Left colon (tissue), 2 donors: ENCODE measurements at regions not wholly inside any gene's neighbourhood (a gene's known extent, or its start where the extent isn't known, plus 50 kb on each side); places are given as distances from the start of the nearest gene placed in this dataset.
"Not testable (repeated sequence)": the region's sequence is repeated elsewhere in the genome, so short reads cannot be mapped to it uniquely, and the experiment has no call there.

Experiments used
- ATAC-seq: fragments of 200-7000 bp; cut with Tn5 transposase; one replicate; pipeline ENCODE4 v1.9.1; 2020; ENCODE audit warnings: mild to moderate bottlenecking, moderate library complexity
- DNase-seq, 2 donors: peaks; one replicate each; pipeline ENCODE4 v3.0.0-alpha.2; 2020
- intact Hi-C, 2 donors: fragments of 100-400 bp; cut with DNase I in 1 of 2; cut with micrococcal nuclease in 1 of 2; formaldehyde crosslinking; loops; one replicate each; pipeline versions ENCODE4 v1.11.2 to v1.14.0; 2022; cut with DNase I, micrococcal nuclease
- donor health status: DM: no; HTN: no; CAD: no.
- donor health status: DM: yes; HTN: yes; CAD: no.

- DNase-seq (no peak), ATAC-seq (no peak)
- intact Hi-C loops: no loop called here
Observed at GRCh38 chr21:35611708-35612132, 448.6 kb downstream of the SETD4 start.

- intact Hi-C loops: no loop called here
- no peak for ATAC-seq
- DNase-seq: no peak
Observed at GRCh38 chr21:35609263-35609662, 451.1 kb downstream of the SETD4 start.

GRCh38 chr21:35607406-35607805, 452.9 kb downstream of the SETD4 start:
- no peak for DNase-seq
- intact Hi-C loops: no loop called here
- ATAC-seq: no peak

- intact Hi-C loops: no loop called here
- DNase-seq: no peak
- no peak for ATAC-seq
Observed at GRCh38 chr21:35606578-35606977, 453.7 kb downstream of the SETD4 start.

- intact Hi-C loops: no loop called here
Observed at GRCh38 chr21:35606146-35606545, 454.2 kb downstream of the SETD4 start.

GRCh38 chr21:35603494-35603893, 456.8 kb downstream of the SETD4 start:
- intact Hi-C loops: no loop called here
- no peak for DNase-seq
- no peak for ATAC-seq

More at GRCh38 chr21:35606146-35606545, 454.2 kb downstream of the SETD4 start:
- no peak for ATAC-seq
- DNase-seq: no peak

GRCh38 chr21:35602811-35603362, 457.4 kb downstream of the SETD4 start:
- DNase-seq: no peak
- intact Hi-C loops: no loop called here
- ATAC-seq: no peak

- DNase-seq (no peak), ATAC-seq (no peak)
- intact Hi-C loops: no loop called here
Observed at GRCh38 chr21:35601211-35601610, 459.1 kb downstream of the SETD4 start.

GRCh38 chr21:35599164-35599563, 461.2 kb downstream of the SETD4 start:
- DNase-seq: no peak
- intact Hi-C loops: no loop called here
- ATAC-seq: no peak

- DNase-seq (no peak), ATAC-seq (no peak)
- intact Hi-C loops: no loop called here
Observed at GRCh38 chr21:35597750-35598339, 462.5 kb downstream of the SETD4 start.

- DNase-seq: no peak
- intact Hi-C loops: no loop called here
- ATAC-seq: no peak
Observed at GRCh38 chr21:35594905-35595304, 465.4 kb downstream of the SETD4 start.

GRCh38 chr21:35593000-35593502, 467.3 kb downstream of the SETD4 start:
- DNase-seq (no peak), ATAC-seq (no peak)
- intact Hi-C loops: no loop called here

GRCh38 chr21:35590284-35590683, 470.0 kb downstream of the SETD4 start:
- ATAC-seq, intact Hi-C loops, DNase-seq: not testable (repeated sequence)

GRCh38 chr21:35587841-35588380, 472.4 kb downstream of the SETD4 start:
- DNase-seq: no peak
- intact Hi-C loops: no loop called here
- no peak for ATAC-seq

- no peak for ATAC-seq
- intact Hi-C loops: no loop called here
- DNase-seq: no peak
Observed at GRCh38 chr21:35586305-35586704, 474.0 kb downstream of the SETD4 start.

- intact Hi-C loops: no loop called here
- DNase-seq (no peak), ATAC-seq (no peak)
Observed at GRCh38 chr21:35585878-35586277, 474.4 kb downstream of the SETD4 start.

GRCh38 chr21:35585155-35585554, 475.2 kb downstream of the SETD4 start:
- intact Hi-C loops: no loop called here
- no peak for DNase-seq
- no peak for ATAC-seq

- no peak for DNase-seq
- intact Hi-C loops: no loop called here
Observed at GRCh38 chr21:35583566-35584216, 476.6 kb downstream of the SETD4 start.

GRCh38 chr21:35582731-35583130, 477.6 kb downstream of the SETD4 start:
- intact Hi-C loops: no loop called here
- ATAC-seq (no peak), DNase-seq (no peak)

More at GRCh38 chr21:35583566-35584216, 476.6 kb downstream of the SETD4 start:
- ATAC-seq: no peak

- DNase-seq: no peak
- intact Hi-C loops: no loop called here
- ATAC-seq: no peak
Observed at GRCh38 chr21:35581640-35582039, 478.7 kb downstream of the SETD4 start.
